ENCODE measurements at regions not wholly inside any gene's neighbourhood (a gene's known extent, or its start where the extent isn't known, plus 50 kb on each side); places are given as distances from the start of the nearest gene placed in this dataset.

- TF ChIP-seq, protein P1, sequence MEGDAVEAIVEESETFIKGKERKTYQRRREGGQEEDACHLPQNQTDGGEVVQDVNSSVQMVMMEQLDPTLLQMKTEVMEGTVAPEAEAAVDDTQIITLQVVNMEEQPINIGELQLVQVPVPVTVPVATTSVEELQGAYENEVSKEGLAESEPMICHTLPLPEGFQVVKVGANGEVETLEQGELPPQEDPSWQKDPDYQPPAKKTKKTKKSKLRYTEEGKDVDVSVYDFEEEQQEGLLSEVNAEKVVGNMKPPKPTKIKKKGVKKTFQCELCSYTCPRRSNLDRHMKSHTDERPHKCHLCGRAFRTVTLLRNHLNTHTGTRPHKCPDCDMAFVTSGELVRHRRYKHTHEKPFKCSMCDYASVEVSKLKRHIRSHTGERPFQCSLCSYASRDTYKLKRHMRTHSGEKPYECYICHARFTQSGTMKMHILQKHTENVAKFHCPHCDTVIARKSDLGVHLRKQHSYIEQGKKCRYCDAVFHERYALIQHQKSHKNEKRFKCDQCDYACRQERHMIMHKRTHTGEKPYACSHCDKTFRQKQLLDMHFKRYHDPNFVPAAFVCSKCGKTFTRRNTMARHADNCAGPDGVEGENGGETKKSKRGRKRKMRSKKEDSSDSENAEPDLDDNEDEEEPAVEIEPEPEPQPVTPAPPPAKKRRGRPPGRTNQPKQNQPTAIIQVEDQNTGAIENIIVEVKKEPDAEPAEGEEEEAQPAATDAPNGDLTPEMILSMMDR (IDR thresholded peaks at IDR 0.05; ENCODE audit: insufficient read depth, low read length), result no peak
- TF ChIP-seq REST (IDR thresholded peaks at IDR 0.05; ENCODE audit: insufficient replicate concordance, low read depth) (no peak), POLR2AphosphoS5 (IDR thresholded peaks at IDR 0.05; ENCODE audit: low read depth) (no peak), GABPA (IDR thresholded peaks at IDR 0.05; ENCODE audit: low read depth) (no peak)
These were observed 633.9 kb upstream of the CHORDC1 start for GRCh38 chr11:90856790-90857189.
